DND-41 (cell line): ENCODE measurements at regions not wholly inside any gene's neighbourhood (a gene's known extent, or its start where the extent isn't known, plus 50 kb on each side); places are given as distances from the start of the nearest gene placed in this dataset.

Experiments used
- CTCF ChIP-seq: IDR thresholded peaks from 2 replicates; pipeline ENCODE4 v1.5.1; 2012; ENCODE audit warnings: borderline replicate concordance, low read length, moderate library complexity, mild to moderate bottlenecking; ENCODE audit not compliant: poor library complexity, severe bottlenecking; ENCODE audit errors: extremely low read depth
- EZH2 ChIP-seq: IDR thresholded peaks from 3 replicates; pipeline ENCODE4 v1.6.1; 2012; ENCODE audit warnings: borderline replicate concordance, low read depth, mild to moderate bottlenecking, moderate library complexity, low read length, inconsistent platforms; ENCODE audit not compliant: severe bottlenecking

DNA sequence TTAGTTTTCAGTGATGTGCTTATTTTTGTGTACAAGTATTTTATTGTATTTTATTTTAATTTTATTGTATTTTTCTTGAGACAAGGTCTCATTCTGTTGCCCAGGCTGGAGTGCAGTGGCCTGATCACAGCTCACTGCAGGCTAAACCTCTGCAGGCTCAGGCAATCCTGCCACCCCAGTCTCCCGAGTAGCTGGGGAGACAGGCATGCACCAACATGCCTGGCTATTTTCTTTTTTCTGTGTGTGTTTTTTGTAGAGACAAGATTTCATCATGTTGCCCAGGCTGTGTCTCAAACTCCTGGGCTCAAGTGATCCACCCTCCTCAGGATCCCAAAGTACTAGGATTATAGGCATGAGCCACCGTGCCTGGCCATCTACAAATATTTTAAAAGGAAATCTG is 146.3 kb downstream of the MANEA start:
- TF ChIP-seq EZH2 (no peak), CTCF (no peak)
